Esophagus muscularis mucosa (tissue), 4 donors: ENCODE measurements at regions not wholly inside any gene's neighbourhood (a gene's known extent, or its start where the extent isn't known, plus 50 kb on each side); places are given as distances from the start of the nearest gene placed in this dataset.

Experiments
- DNase-seq: peaks from one replicate; pipeline ENCODE4 v3.0.0-alpha.2; 2017; ENCODE audit errors: extremely low spot score
- H3K27ac ChIP-seq, 4 donors: fragments of 200-600 bp; sonication (generic); replicated peaks in 1 of 4; 1 replicate in 3 of 4; 2 replicates in 1 of 4; pipeline ENCODE4 v1.5.1; 2016 to 2019; ENCODE audit warnings: mild to moderate bottlenecking in 1 of 4
- H3K27me3 ChIP-seq, 4 donors: fragments of 200-600 bp; sonication (generic); one replicate each; pipeline versions ENCODE4 v1.5.1 to v1.6.0; 2016 to 2019
- H3K36me3 ChIP-seq, 4 donors: fragments of 200-600 bp; sonication (generic); one replicate each; pipeline ENCODE4 v1.5.1; 2016 to 2019
- H3K4me1 ChIP-seq, 4 donors: fragments of 200-600 bp; sonication (generic); one replicate each; pipeline ENCODE4 v1.5.1; 2016 to 2019
- H3K4me3 ChIP-seq, 4 donors: fragments of 200-600 bp; sonication (generic); 1 replicate in 2 of 4; 2 replicates in 2 of 4; pipeline ENCODE4 v1.5.1; 2016 to 2019; ENCODE audit warnings: mild to moderate bottlenecking in 4 of 4, moderate library complexity in 1 of 4
- H3K9me3 ChIP-seq, 4 donors: fragments of 200-600 bp; sonication (generic); 1 replicate in 3 of 4; 2 replicates in 1 of 4; pipeline ENCODE4 v1.5.1; 2016 to 2019
- EP300 ChIP-seq: sonication (generic); formaldehyde crosslinking; IDR thresholded peaks from one replicate; pipeline ENCODE4 v1.6.1; 2017; ENCODE audit warnings: antibody characterized with exemption
- POLR2A ChIP-seq: fragments of 450-650 bp; IDR thresholded peaks from one replicate; pipeline ENCODE4 v1.6.1; 2017; ENCODE audit warnings: antibody characterized with exemption, moderate library complexity, mild to moderate bottlenecking, low read depth
- POLR2AphosphoS5 ChIP-seq, 2 donors: sonication (generic); formaldehyde crosslinking; IDR thresholded peaks; one replicate each; pipeline ENCODE4 v1.6.1; 2017; ENCODE audit warnings: antibody characterized with exemption in 2 of 2
- WGBS: methylation state at CpG from one replicate; pipeline ENCODE4 v1.1.5; 2018; 5-methylcytosine and 5-hydroxymethylcytosine counted together
- intact Hi-C: fragments of 100-400 bp; cut with DNase I; formaldehyde crosslinking; loops from one replicate; pipeline ENCODE4 v1.15.1; 2023
- TF ChIP-seq, protein P1 (sequence below), 3 experiments: fragments of 200-600 bp in 2 of 3; fragments of 450-650 bp in 1 of 3; sonication (generic) in 2 of 3; IDR thresholded peaks; one replicate each; pipeline ENCODE4 v1.5.1; 2017 to 2019; ENCODE audit warnings: antibody characterized with exemption in 3 of 3, mild to moderate bottlenecking in 2 of 3, moderate library complexity in 1 of 3

- Histone ChIP-seq H3K4me3 (no peak overlapping the region), H3K4me1 (no peaks in the 10 kb centered on the region), H3K9me3 (no peaks in the 10 kb centered on the region), H3K36me3 (no peaks in the 10 kb centered on the region), H3K27ac (no peak overlapping the region), H3K27me3 (no peaks in the 10 kb centered on the region)
- TF ChIP-seq, protein P1, sequence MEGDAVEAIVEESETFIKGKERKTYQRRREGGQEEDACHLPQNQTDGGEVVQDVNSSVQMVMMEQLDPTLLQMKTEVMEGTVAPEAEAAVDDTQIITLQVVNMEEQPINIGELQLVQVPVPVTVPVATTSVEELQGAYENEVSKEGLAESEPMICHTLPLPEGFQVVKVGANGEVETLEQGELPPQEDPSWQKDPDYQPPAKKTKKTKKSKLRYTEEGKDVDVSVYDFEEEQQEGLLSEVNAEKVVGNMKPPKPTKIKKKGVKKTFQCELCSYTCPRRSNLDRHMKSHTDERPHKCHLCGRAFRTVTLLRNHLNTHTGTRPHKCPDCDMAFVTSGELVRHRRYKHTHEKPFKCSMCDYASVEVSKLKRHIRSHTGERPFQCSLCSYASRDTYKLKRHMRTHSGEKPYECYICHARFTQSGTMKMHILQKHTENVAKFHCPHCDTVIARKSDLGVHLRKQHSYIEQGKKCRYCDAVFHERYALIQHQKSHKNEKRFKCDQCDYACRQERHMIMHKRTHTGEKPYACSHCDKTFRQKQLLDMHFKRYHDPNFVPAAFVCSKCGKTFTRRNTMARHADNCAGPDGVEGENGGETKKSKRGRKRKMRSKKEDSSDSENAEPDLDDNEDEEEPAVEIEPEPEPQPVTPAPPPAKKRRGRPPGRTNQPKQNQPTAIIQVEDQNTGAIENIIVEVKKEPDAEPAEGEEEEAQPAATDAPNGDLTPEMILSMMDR (IDR thresholded peaks at IDR 0.05) = no peak
- no peak for TF ChIP-seq POLR2AphosphoS5 (IDR thresholded peaks at IDR 0.05)
- TF ChIP-seq POLR2A = no peak
- TF ChIP-seq EP300 = no peak
- WGBS = 74% methylated on average over 4 of the region's 4 CpGs
- intact Hi-C loops = no loop called here
- DNase-seq = no peak
These were observed 655.7 kb upstream of the ARPP21 start for GRCh38 chr3:34983631-34984030.

DNA sequence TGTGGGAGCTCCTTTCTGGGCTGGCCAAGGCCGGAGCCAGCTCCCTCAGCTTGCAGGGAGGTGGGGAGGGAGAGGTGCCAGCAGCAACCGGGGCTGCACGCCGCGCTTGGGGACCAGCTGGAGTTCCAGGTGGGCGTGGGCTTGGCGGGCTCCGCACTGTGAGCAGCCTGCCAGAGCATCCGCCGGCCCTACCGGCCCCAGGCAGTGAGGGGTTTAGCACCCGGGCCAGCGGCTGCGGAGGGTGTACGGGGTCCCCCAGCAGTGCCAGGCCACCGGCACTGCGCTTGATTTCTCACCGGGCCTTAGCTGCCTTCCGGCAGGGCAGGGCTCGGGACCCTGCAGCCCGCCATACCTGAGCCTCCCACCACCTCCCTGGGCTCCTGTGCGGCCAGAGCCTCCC lies 651.0 kb upstream of the ARPP21 start:
- no peaks in the 10 kb centered on the region for H3K36me3 ChIP-seq
- no peak overlapping the region for H3K4me3 ChIP-seq
- no peak for TF ChIP-seq POLR2A
- TF ChIP-seq POLR2AphosphoS5 (IDR thresholded peaks at IDR 0.05) = no peak
- TF ChIP-seq, protein P1 (IDR thresholded peaks at IDR 0.05) = no peak
- WGBS = 89% methylated on average over 9 of the region's 22 CpGs
- no peaks in the 10 kb centered on the region for H3K27me3 ChIP-seq
- no peaks in the 10 kb centered on the region for H3K4me1 ChIP-seq
- no peak for DNase-seq
- H3K27ac ChIP-seq = no peak overlapping the region
- intact Hi-C loops = no loop called here
- H3K9me3 ChIP-seq = no peaks in the 10 kb centered on the region

DNA sequence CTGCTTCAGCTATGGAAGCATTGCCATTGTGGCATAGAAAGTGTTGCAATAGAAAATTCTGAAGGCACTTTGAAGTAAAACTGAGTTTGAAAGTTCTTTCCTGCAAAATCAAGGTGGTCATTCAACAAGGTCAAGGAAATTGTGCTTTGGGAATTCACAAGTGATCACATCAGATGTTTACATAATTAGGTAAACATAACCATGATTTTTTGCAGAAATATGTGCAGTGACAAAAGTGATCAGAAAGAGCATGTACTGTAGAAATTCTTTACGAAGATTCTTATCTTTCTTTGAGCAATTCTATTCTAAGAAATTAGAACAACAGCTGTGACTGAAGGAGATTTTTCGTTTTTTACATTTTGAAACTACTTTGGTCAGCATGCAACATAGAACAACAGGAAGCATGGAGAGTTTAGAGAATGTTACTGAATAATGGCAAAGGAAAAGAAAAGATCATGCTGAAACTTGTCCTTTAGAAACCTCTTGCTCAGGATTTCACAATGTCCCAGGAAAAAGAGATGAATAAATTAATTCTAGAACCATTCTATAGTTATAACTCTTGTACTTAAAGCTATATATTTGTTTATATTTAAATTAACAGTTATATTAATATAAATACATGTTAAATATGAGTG lies 643.4 kb upstream of the ARPP21 start:
- intact Hi-C loops = no loop called here
- TF ChIP-seq POLR2AphosphoS5 (IDR thresholded peaks at IDR 0.05) = no peak
- no peak for TF ChIP-seq POLR2A
- TF ChIP-seq EP300 = no peak
- TF ChIP-seq, protein P1 (IDR thresholded peaks at IDR 0.05) = no peak

DNA sequence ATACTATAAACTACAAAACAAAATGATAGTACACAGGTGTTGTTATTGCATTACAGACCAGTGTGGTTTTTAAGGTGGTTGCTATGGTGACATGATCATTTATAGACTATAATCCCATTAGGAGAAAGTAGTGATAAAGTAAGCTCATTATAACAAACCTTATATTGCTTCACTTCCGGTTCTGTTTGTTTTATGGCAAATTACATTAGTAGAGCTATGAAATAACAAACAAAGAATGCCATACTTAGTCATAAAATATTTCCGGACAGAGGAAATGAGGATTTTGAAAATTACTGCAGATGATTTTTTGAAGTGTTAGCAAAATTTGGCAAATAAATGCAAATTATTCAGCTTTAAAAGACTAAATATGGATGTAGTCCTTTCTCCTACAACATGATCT lies 640.4 kb upstream of the ARPP21 start:
- intact Hi-C loops = no loop called here
- Histone ChIP-seq H3K27me3 (no peaks in the 10 kb centered on the region), H3K36me3 (no peaks in the 10 kb centered on the region), H3K9me3 (no peaks in the 10 kb centered on the region), H3K27ac (no peak overlapping the region), H3K4me3 (no peak overlapping the region), H3K4me1 (no peaks in the 10 kb centered on the region)
- 77% methylated on average over 2 of the region's 2 CpGs for WGBS
- TF ChIP-seq POLR2A (no peak), EP300 (no peak), POLR2AphosphoS5 (IDR thresholded peaks at IDR 0.05) (no peak)
- TF ChIP-seq, protein P1 (IDR thresholded peaks at IDR 0.05) = no peak
- DNase-seq = no peak

More for the DNA sequence above, 643.4 kb upstream of the ARPP21 start:
- H3K4me1 ChIP-seq = no peaks in the 10 kb centered on the region
- DNase-seq = no peak
- no peaks in the 10 kb centered on the region for H3K27me3 ChIP-seq
- no peak overlapping the region for H3K27ac ChIP-seq
- H3K4me3 ChIP-seq = no peak overlapping the region
- no peaks in the 10 kb centered on the region for H3K9me3 ChIP-seq
- H3K36me3 ChIP-seq = no peaks in the 10 kb centered on the region
- 70% methylated on average over 2 of the region's 2 CpGs for WGBS

DNA sequence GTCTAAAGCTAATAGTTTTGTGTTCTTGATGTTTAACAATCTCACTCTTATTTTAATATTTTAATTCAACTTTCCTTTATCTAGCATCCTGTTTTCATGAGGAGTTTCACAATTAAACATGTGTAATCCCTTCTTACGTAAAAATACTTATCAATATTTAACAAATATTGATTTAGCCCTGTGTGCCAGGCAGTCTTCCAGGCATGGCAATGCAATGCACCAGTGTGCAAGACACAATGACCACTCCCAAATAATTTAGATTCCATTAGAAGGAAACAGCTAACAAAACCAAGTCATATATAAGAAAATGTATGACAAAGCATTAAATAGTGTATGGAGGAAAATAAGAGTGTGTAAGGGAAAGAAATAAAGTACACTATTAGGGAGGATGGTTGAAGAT lies 627.1 kb upstream of the ARPP21 start:
- intact Hi-C loops = no loop called here
- DNase-seq = no peak
- Histone ChIP-seq H3K27me3 (no peaks in the 10 kb centered on the region), H3K4me1 (no peaks in the 10 kb centered on the region), H3K9me3 (no peaks in the 10 kb centered on the region), H3K27ac (no peak overlapping the region), H3K36me3 (no peaks in the 10 kb centered on the region), H3K4me3 (no peak overlapping the region)
- 87% methylated on average over 1 of the region's 1 CpG for WGBS
- TF ChIP-seq POLR2AphosphoS5 (IDR thresholded peaks at IDR 0.05) (no peak), EP300 (no peak)
- TF ChIP-seq, protein P1 (IDR thresholded peaks at IDR 0.05) = no peak
